ENCODE measurements at regions not wholly inside any gene's neighbourhood (a gene's known extent, or its start where the extent isn't known, plus 50 kb on each side); places are given as distances from the start of the nearest gene placed in this dataset.

GRCh38 chr4:35802644-35803043 lies 441.7 kb downstream of the ARAP2 start:
- H3K27ac ChIP-seq: no peak overlapping the region
- H3K9me3 ChIP-seq (replicated peaks in 1 of 3): no peaks in the 10 kb centered on the region
- WGBS, 4 donors: 59 to 79% (median 66%) methylated on average over 2 of the region's 2 CpGs
- no peaks in the 10 kb centered on the region for H3K4me1 ChIP-seq (replicated peaks in 1 of 2)
- no peak for DNase-seq
- H3K36me3 ChIP-seq (replicated peaks in 1 of 2): no peaks in the 10 kb centered on the region
- H3K27me3 ChIP-seq: no peaks in the 10 kb centered on the region
- TF ChIP-seq POLR2A (IDR thresholded peaks at IDR 0.05): no peak
- TF ChIP-seq, protein P1, sequence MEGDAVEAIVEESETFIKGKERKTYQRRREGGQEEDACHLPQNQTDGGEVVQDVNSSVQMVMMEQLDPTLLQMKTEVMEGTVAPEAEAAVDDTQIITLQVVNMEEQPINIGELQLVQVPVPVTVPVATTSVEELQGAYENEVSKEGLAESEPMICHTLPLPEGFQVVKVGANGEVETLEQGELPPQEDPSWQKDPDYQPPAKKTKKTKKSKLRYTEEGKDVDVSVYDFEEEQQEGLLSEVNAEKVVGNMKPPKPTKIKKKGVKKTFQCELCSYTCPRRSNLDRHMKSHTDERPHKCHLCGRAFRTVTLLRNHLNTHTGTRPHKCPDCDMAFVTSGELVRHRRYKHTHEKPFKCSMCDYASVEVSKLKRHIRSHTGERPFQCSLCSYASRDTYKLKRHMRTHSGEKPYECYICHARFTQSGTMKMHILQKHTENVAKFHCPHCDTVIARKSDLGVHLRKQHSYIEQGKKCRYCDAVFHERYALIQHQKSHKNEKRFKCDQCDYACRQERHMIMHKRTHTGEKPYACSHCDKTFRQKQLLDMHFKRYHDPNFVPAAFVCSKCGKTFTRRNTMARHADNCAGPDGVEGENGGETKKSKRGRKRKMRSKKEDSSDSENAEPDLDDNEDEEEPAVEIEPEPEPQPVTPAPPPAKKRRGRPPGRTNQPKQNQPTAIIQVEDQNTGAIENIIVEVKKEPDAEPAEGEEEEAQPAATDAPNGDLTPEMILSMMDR (IDR thresholded peaks at IDR 0.05): no peak
- intact Hi-C loops (cut with DNase I): no loop called here
- no peak overlapping the region for H3K4me3 ChIP-seq

GRCh38 chr4:35818520-35818919 lies 425.8 kb downstream of the ARAP2 start:
- Histone ChIP-seq H3K27ac (no peak overlapping the region), H3K9me3 (replicated peaks in 1 of 3) (no peaks in the 10 kb centered on the region), H3K36me3 (replicated peaks in 1 of 2) (no peaks in the 10 kb centered on the region), H3K4me1 (replicated peaks in 1 of 2) (no peaks in the 10 kb centered on the region), H3K27me3 (no peaks in the 10 kb centered on the region), H3K4me3 (no peak overlapping the region)
- WGBS, 4 donors: 79 to 86% (median 82%) methylated on average over 4 of the region's 4 CpGs
- TF ChIP-seq, protein P1 (IDR thresholded peaks at IDR 0.05): no peak
- TF ChIP-seq POLR2A (IDR thresholded peaks at IDR 0.05): no peak
- no peak for DNase-seq
- intact Hi-C loops (cut with DNase I): no loop called here

- no peaks in the 10 kb centered on the region for H3K4me1 ChIP-seq (replicated peaks in 1 of 2)
- no peaks in the 10 kb centered on the region for H3K27me3 ChIP-seq
- no peaks in the 10 kb centered on the region for H3K9me3 ChIP-seq (replicated peaks in 1 of 3)
- H3K36me3 ChIP-seq (replicated peaks in 1 of 2): no peaks in the 10 kb centered on the region
- no peak overlapping the region for H3K27ac ChIP-seq
- intact Hi-C loops (cut with DNase I): no loop called here
- H3K4me3 ChIP-seq: no peak overlapping the region
- no peak for DNase-seq
- TF ChIP-seq POLR2A (IDR thresholded peaks at IDR 0.05): no peak
- TF ChIP-seq, protein P1 (IDR thresholded peaks at IDR 0.05): no peak
- WGBS, 4 donors: 43 to 72% (median 61%) methylated on average over 1 of the region's 1 CpG
Observed at GRCh38 chr4:35820003-35820402, 424.3 kb downstream of the ARAP2 start.

GRCh38 chr4:35824231-35824630 lies 420.1 kb downstream of the ARAP2 start:
- WGBS, 4 donors: 76 to 89% (median 80%) methylated on average over 8 of the region's 8 CpGs
- Histone ChIP-seq H3K36me3 (replicated peaks in 1 of 2) (no peaks in the 10 kb centered on the region), H3K4me3 (no peak overlapping the region), H3K9me3 (replicated peaks in 1 of 3) (no peaks in the 10 kb centered on the region), H3K4me1 (replicated peaks in 1 of 2) (no peaks in the 10 kb centered on the region), H3K27me3 (no peaks in the 10 kb centered on the region), H3K27ac (no peak overlapping the region)
- no peak for DNase-seq
- TF ChIP-seq POLR2A (IDR thresholded peaks at IDR 0.05): no peak
- intact Hi-C loops (cut with DNase I): no loop called here

DNA sequence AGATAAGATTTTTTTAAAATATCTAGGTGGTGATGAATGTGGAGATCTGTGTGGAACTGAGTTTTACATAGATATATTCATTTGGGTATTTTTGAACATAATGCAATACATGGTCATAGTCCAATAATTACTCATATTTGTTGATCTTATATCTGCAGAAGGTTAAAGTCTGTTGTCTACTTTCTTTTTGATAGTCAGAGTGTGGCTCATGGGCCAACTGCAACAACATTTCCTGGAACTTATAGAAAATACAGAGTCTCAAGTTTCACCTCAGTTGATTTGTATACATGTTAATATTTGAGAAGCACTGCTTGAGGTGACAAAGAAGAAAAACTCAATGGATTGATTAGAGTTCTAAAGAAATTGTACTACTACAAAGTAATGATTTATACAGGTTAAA lies 408.4 kb downstream of the ARAP2 start:
- TF ChIP-seq, protein P1 (IDR thresholded peaks at IDR 0.05): no peak
- TF ChIP-seq POLR2A (IDR thresholded peaks at IDR 0.05): no peak
- no peak overlapping the region for H3K4me3 ChIP-seq
- no peaks in the 10 kb centered on the region for H3K4me1 ChIP-seq (replicated peaks in 1 of 2)
- DNase-seq: no peak
- no peaks in the 10 kb centered on the region for H3K36me3 ChIP-seq (replicated peaks in 1 of 2)
- H3K27ac ChIP-seq: no peak overlapping the region
- intact Hi-C loops (cut with DNase I): no loop called here
- H3K27me3 ChIP-seq: no peaks in the 10 kb centered on the region
- no peaks in the 10 kb centered on the region for H3K9me3 ChIP-seq (replicated peaks in 1 of 3)

Data from adrenal gland (tissue), 9 donors.